Endothelial cell (in vitro differentiated cells): ENCODE measurements at regions not wholly inside any gene's neighbourhood (a gene's known extent, or its start where the extent isn't known, plus 50 kb on each side); places are given as distances from the start of the nearest gene placed in this dataset.

Source experiments
- DNase-seq: peaks from one replicate; pipeline ENCODE4 v3.0.0; 2021; ENCODE audit warnings: low spot score
- H3K27ac Mint-ChIP-seq: one replicate; pipeline ENCODE4 v1.8.0; 2021; ENCODE audit warnings: mixed read lengths, inconsistent platforms; ENCODE audit not compliant: unreplicated experiment
- H3K27me3 Mint-ChIP-seq: one replicate; pipeline ENCODE4 v1.8.0; 2021; ENCODE audit warnings: mild to moderate bottlenecking, moderate library complexity, mixed read lengths, inconsistent platforms; ENCODE audit not compliant: unreplicated experiment
- H3K36me3 Mint-ChIP-seq: one replicate; pipeline ENCODE4 v1.8.0; 2021; ENCODE audit warnings: mild to moderate bottlenecking, low read depth, mixed read lengths, inconsistent platforms; ENCODE audit not compliant: unreplicated experiment
- H3K4me1 Mint-ChIP-seq: one replicate; pipeline ENCODE4 v1.8.0; 2021; ENCODE audit warnings: mild to moderate bottlenecking, mixed read lengths, inconsistent platforms; ENCODE audit not compliant: unreplicated experiment
- H3K4me3 Mint-ChIP-seq: one replicate; pipeline ENCODE4 v1.8.0; 2021; ENCODE audit warnings: mild to moderate bottlenecking, mixed read lengths, inconsistent platforms; ENCODE audit not compliant: unreplicated experiment
- H3K9me3 Mint-ChIP-seq: one replicate; pipeline ENCODE4 v1.8.0; 2021; ENCODE audit warnings: mixed read lengths, inconsistent platforms; ENCODE audit not compliant: unreplicated experiment
- TF ChIP-seq, protein P1 (sequence below): fragments of 200-600 bp; sonication (generic); IDR thresholded peaks from one replicate; pipeline ENCODE4 v1.5.0; 2021; ENCODE audit warnings: antibody characterized with exemption; ENCODE audit not compliant: unreplicated experiment

DNA sequence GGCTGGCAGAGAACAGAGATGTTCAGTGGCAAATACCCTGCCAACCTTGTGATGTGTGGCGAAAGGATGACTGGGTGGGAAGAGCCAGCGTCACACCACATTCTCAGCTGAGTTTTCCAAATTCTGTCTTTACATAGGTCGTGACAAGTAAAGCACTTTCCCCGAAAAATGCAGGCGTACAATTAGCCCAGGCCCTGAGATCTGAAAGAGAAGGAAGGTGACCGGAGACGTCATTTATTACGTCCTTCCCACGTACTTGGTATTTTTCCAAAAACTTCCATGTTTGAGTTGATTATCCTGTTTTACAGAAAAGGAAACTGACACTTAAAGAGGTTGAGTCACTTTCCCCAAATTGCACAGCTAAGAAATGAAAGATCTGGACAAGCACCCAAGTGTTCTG is 413.3 kb downstream of the PRDM2 start:
- Mint-ChIP-seq H3K27ac (no peak overlapping the region), H3K4me3 (no peak overlapping the region), H3K27me3 (no peaks in the 10 kb centered on the region), H3K36me3 (peaks cover 14% of the 10 kb centered on the region), H3K9me3 (peaks cover 11% of the 10 kb centered on the region), H3K4me1 (peaks cover 11% of the 10 kb centered on the region)
- DNase-seq, result no peak
- TF ChIP-seq, protein P1, sequence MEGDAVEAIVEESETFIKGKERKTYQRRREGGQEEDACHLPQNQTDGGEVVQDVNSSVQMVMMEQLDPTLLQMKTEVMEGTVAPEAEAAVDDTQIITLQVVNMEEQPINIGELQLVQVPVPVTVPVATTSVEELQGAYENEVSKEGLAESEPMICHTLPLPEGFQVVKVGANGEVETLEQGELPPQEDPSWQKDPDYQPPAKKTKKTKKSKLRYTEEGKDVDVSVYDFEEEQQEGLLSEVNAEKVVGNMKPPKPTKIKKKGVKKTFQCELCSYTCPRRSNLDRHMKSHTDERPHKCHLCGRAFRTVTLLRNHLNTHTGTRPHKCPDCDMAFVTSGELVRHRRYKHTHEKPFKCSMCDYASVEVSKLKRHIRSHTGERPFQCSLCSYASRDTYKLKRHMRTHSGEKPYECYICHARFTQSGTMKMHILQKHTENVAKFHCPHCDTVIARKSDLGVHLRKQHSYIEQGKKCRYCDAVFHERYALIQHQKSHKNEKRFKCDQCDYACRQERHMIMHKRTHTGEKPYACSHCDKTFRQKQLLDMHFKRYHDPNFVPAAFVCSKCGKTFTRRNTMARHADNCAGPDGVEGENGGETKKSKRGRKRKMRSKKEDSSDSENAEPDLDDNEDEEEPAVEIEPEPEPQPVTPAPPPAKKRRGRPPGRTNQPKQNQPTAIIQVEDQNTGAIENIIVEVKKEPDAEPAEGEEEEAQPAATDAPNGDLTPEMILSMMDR, result no peak

- Mint-ChIP-seq H3K27me3 (no peaks in the 10 kb centered on the region), H3K4me1 (peaks cover 11% of the 10 kb centered on the region), H3K27ac (no peak overlapping the region), H3K36me3 (peaks cover 14% of the 10 kb centered on the region), H3K9me3 (peaks cover 11% of the 10 kb centered on the region), H3K4me3 (no peak overlapping the region)
- TF ChIP-seq, protein P1, result peak; percentile 18
- peak; percentile 62 for DNase-seq
Observed at GRCh38 chr1:14113841-14114567, 414.0 kb downstream of the PRDM2 start.

GRCh38 chr1:14115976-14116375 is 416.0 kb downstream of the PRDM2 start:
- TF ChIP-seq, protein P1, result no peak
- DNase-seq, result no peak
- Mint-ChIP-seq H3K27ac (no peak overlapping the region), H3K4me1 (peaks cover 11% of the 10 kb centered on the region), H3K27me3 (no peaks in the 10 kb centered on the region), H3K9me3 (peaks cover 11% of the 10 kb centered on the region), H3K4me3 (peak overlapping the region; percentile 21), H3K36me3 (peaks cover 14% of the 10 kb centered on the region)

DNA sequence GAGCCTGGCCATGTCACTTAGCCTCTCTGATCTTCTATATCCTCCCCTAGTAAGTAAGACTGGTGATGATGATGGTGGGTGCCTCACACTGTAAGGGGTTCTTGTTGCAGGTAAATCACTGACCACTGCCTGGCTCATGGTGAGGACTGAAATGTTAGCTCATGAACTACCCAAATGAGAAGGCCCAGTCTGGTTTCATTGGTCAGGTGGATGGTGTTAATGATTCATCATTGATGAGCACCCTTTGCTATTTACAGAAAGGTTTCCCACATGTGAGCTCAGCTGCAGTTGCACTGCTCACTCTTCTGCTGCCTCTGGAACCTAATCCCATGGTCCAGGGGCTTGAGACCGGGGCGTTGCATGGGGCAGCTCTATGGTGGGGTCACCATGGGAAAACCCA is 417.7 kb downstream of the PRDM2 start:
- Mint-ChIP-seq H3K27ac (no peak overlapping the region), H3K4me1 (peaks cover 11% of the 10 kb centered on the region)

More for the DNA sequence above, 417.7 kb downstream of the PRDM2 start:
- no peak overlapping the region for H3K4me3 Mint-ChIP-seq
- TF ChIP-seq, protein P1, result no peak
- peaks cover 11% of the 10 kb centered on the region for H3K9me3 Mint-ChIP-seq
- DNase-seq, result no peak
- H3K36me3 Mint-ChIP-seq, result peaks cover 14% of the 10 kb centered on the region
- H3K27me3 Mint-ChIP-seq, result no peaks in the 10 kb centered on the region
